Type B pancreatic cell (in vitro differentiated cells): ENCODE measurements at regions not wholly inside any gene's neighbourhood (a gene's known extent, or its start where the extent isn't known, plus 50 kb on each side); places are given as distances from the start of the nearest gene placed in this dataset.

ENCODE experiments used
- DNase-seq: peaks from one replicate; pipeline ENCODE4 v3.0.0; 2021; ENCODE audit warnings: mixed read lengths; ENCODE audit not compliant: unreplicated experiment; ENCODE audit errors: extremely low spot score
- H3K27ac Mint-ChIP-seq: 2 replicates; pipeline ENCODE4 v1.8.0; 2021; ENCODE audit warnings: mild to moderate bottlenecking, mixed read lengths
- H3K27me3 Mint-ChIP-seq: 2 replicates; pipeline ENCODE4 v1.8.0; 2021; ENCODE audit warnings: mixed read lengths
- H3K36me3 Mint-ChIP-seq: 2 replicates; pipeline ENCODE4 v1.8.0; 2021; ENCODE audit warnings: mixed read lengths
- H3K4me1 Mint-ChIP-seq: one replicate; pipeline ENCODE4 v1.8.0; 2021; ENCODE audit warnings: mixed read lengths; ENCODE audit not compliant: unreplicated experiment
- H3K4me3 Mint-ChIP-seq: 2 replicates; pipeline ENCODE4 v1.8.0; 2021; ENCODE audit warnings: mild to moderate bottlenecking, mixed read lengths
- H3K9me3 Mint-ChIP-seq: 2 replicates; pipeline ENCODE4 v1.8.0; 2021; ENCODE audit warnings: mixed read lengths
- CTCF ChIP-seq: fragments of 200-600 bp; sonication (generic); conservative IDR thresholded peaks from 2 replicates; pipeline ENCODE4 v1.5.0; 2021; ENCODE audit warnings: antibody characterized with exemption, mild to moderate bottlenecking

GRCh38 chr6:144731229-144731628 lies 446.1 kb downstream of the UTRN start:
- Mint-ChIP-seq H3K4me1 (peaks cover 8% of the 10 kb centered on the region), H3K4me3 (no peak overlapping the region), H3K27me3 (no peaks in the 10 kb centered on the region), H3K9me3 (no peaks in the 10 kb centered on the region), H3K27ac (no peak overlapping the region), H3K36me3 (peaks cover 20% of the 10 kb centered on the region)
- no peak for DNase-seq
- no peak for TF ChIP-seq CTCF

- H3K27ac Mint-ChIP-seq, result no peak overlapping the region
- peaks cover 20% of the 10 kb centered on the region for H3K36me3 Mint-ChIP-seq
- H3K9me3 Mint-ChIP-seq, result no peaks in the 10 kb centered on the region
These were observed 451.6 kb downstream of the UTRN start for GRCh38 chr6:144736763-144737162.

GRCh38 chr6:144737998-144738397 lies 452.9 kb downstream of the UTRN start:
- no peaks in the 10 kb centered on the region for H3K9me3 Mint-ChIP-seq
- no peaks in the 10 kb centered on the region for H3K4me1 Mint-ChIP-seq
- no peak for DNase-seq
- H3K36me3 Mint-ChIP-seq, result peaks cover 16% of the 10 kb centered on the region
- H3K27me3 Mint-ChIP-seq, result no peaks in the 10 kb centered on the region
- H3K27ac Mint-ChIP-seq, result no peak overlapping the region
- H3K4me3 Mint-ChIP-seq, result no peak overlapping the region
- TF ChIP-seq CTCF, result no peak

More at GRCh38 chr6:144736763-144737162, 451.6 kb downstream of the UTRN start:
- no peak for DNase-seq
- Mint-ChIP-seq H3K27me3 (no peaks in the 10 kb centered on the region), H3K4me1 (no peaks in the 10 kb centered on the region), H3K4me3 (no peak overlapping the region)
- no peak for TF ChIP-seq CTCF

- no peaks in the 10 kb centered on the region for H3K4me1 Mint-ChIP-seq
- TF ChIP-seq CTCF, result no peak
- H3K27me3 Mint-ChIP-seq, result no peaks in the 10 kb centered on the region
- no peaks in the 10 kb centered on the region for H3K9me3 Mint-ChIP-seq
- no peak overlapping the region for H3K4me3 Mint-ChIP-seq
- DNase-seq, result no peak
- no peak overlapping the region for H3K27ac Mint-ChIP-seq
- H3K36me3 Mint-ChIP-seq, result peaks cover 6% of the 10 kb centered on the region
These were observed 454.7 kb downstream of the UTRN start for GRCh38 chr6:144739873-144740272.

- H3K4me1 Mint-ChIP-seq, result peaks cover 4% of the 10 kb centered on the region
- H3K27me3 Mint-ChIP-seq, result no peaks in the 10 kb centered on the region
- H3K9me3 Mint-ChIP-seq, result no peaks in the 10 kb centered on the region
- no peak overlapping the region for H3K27ac Mint-ChIP-seq
- TF ChIP-seq CTCF, result no peak
- no peaks in the 10 kb centered on the region for H3K36me3 Mint-ChIP-seq
- no peak overlapping the region for H3K4me3 Mint-ChIP-seq
- no peak for DNase-seq
These were observed 456.5 kb downstream of the UTRN start for GRCh38 chr6:144741659-144742058.

GRCh38 chr6:144742779-144743178 lies 457.6 kb downstream of the UTRN start:
- H3K27ac Mint-ChIP-seq, result no peak overlapping the region
- peaks cover 4% of the 10 kb centered on the region for H3K4me1 Mint-ChIP-seq
- H3K4me3 Mint-ChIP-seq, result no peak overlapping the region
- TF ChIP-seq CTCF, result no peak
- H3K9me3 Mint-ChIP-seq, result no peaks in the 10 kb centered on the region
- H3K36me3 Mint-ChIP-seq, result no peaks in the 10 kb centered on the region
- DNase-seq, result no peak
- no peaks in the 10 kb centered on the region for H3K27me3 Mint-ChIP-seq
